ENCODE measurements at regions not wholly inside any gene's neighbourhood (a gene's known extent, or its start where the extent isn't known, plus 50 kb on each side); places are given as distances from the start of the nearest gene placed in this dataset.

GRCh38 chr11:111155021-111155420, 90.5 kb upstream of the POU2AF2 start:
- Histone ChIP-seq H3K9ac (no peak overlapping the region), H3K4me3 (ENCODE audit: low read depth, low read length) (no peak overlapping the region), H3K4me2 (ENCODE audit: low read length) (no peak overlapping the region), H3K79me2 (no peaks in the 10 kb centered on the region), H3K36me3 (ENCODE audit: control insufficient read depth, insufficient read depth, low read length) (no peaks in the 10 kb centered on the region), H3K9me3 (ENCODE audit: control insufficient read depth, low read length) (no peaks in the 10 kb centered on the region), H2AFZ (no peak overlapping the region), H3K27ac (no peak overlapping the region), H3K4me1 (no peaks in the 10 kb centered on the region), H3K27me3 (ENCODE audit: control insufficient read depth, insufficient read depth, low read length) (no peaks in the 10 kb centered on the region)
- no peak for TF ChIP-seq CTCF (IDR thresholded peaks at IDR 0.05)

- Histone ChIP-seq H3K4me2 (ENCODE audit: low read length) (no peak overlapping the region), H3K36me3 (ENCODE audit: control insufficient read depth, insufficient read depth, low read length) (no peaks in the 10 kb centered on the region), H3K4me3 (ENCODE audit: low read depth, low read length) (no peak overlapping the region), H3K9ac (no peak overlapping the region), H3K4me1 (no peaks in the 10 kb centered on the region), H3K27ac (no peak overlapping the region), H3K79me2 (no peaks in the 10 kb centered on the region), H2AFZ (no peak overlapping the region), H3K9me3 (ENCODE audit: control insufficient read depth, low read length) (no peaks in the 10 kb centered on the region), H3K27me3 (ENCODE audit: control insufficient read depth, insufficient read depth, low read length) (no peaks in the 10 kb centered on the region)
- no peak for TF ChIP-seq CTCF (IDR thresholded peaks at IDR 0.05)
These were observed 92.3 kb upstream of the POU2AF2 start for GRCh38 chr11:111153194-111153593.

DNA sequence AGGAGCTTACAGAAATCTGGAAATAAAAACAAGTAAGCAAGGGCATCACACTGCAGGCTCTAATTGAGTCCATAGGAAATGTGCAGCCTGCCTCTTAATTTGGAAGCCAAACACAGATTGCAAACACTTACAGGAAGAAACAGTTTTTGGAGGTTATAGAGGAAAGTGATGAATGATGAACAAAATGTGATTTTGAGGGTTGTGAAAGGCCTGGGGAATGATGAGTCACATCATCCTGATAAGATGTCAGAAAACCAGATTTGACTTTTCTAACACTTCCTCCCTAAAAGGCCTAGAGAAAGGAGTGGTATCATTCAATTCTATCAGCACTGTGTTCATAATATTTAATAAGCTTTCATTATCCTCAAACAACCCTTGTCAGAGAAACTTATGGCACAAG, 96.6 kb upstream of the POU2AF2 start:
- no peak overlapping the region for H3K4me2 ChIP-seq (ENCODE audit: low read length)
- H3K9me3 ChIP-seq (ENCODE audit: control insufficient read depth, low read length) = no peaks in the 10 kb centered on the region
- TF ChIP-seq CTCF (IDR thresholded peaks at IDR 0.05) = no peak
- no peak overlapping the region for H3K27ac ChIP-seq
- H3K9ac ChIP-seq = no peak overlapping the region
- no peaks in the 10 kb centered on the region for H3K4me1 ChIP-seq
- no peak overlapping the region for H2AFZ ChIP-seq
- H3K36me3 ChIP-seq (ENCODE audit: control insufficient read depth, insufficient read depth, low read length) = no peaks in the 10 kb centered on the region
- H3K4me3 ChIP-seq (ENCODE audit: low read depth, low read length) = no peak overlapping the region
- H3K27me3 ChIP-seq (ENCODE audit: control insufficient read depth, insufficient read depth, low read length) = no peaks in the 10 kb centered on the region
- H3K79me2 ChIP-seq = no peaks in the 10 kb centered on the region

DNA sequence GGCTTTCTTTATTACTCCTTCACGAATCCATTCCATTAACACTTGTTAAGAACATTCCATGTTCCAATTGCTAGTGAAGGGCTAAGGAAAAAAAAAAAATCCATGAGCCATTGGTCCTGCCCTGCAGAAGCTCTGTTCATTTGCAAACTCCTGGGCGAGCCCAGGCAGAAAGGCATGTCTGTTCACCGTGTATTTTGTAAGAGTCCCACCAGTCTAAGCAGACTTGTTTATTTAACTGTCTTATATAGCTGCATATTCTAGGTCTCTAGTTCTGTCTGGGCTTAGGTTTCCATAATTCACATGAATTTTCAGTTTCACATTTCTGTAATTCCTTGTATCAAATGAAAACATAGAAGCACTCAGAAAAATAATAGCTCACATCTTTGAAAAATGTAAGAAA, 97.4 kb upstream of the POU2AF2 start:
- no peak overlapping the region for H3K9ac ChIP-seq
- H2AFZ ChIP-seq = no peak overlapping the region
- H3K27me3 ChIP-seq (ENCODE audit: control insufficient read depth, insufficient read depth, low read length) = no peaks in the 10 kb centered on the region
- H3K4me1 ChIP-seq = no peaks in the 10 kb centered on the region
- no peak for TF ChIP-seq CTCF (IDR thresholded peaks at IDR 0.05)
- no peak overlapping the region for H3K4me3 ChIP-seq (ENCODE audit: low read depth, low read length)
- H3K4me2 ChIP-seq (ENCODE audit: low read length) = no peak overlapping the region
- H3K9me3 ChIP-seq (ENCODE audit: control insufficient read depth, low read length) = no peaks in the 10 kb centered on the region
- H3K36me3 ChIP-seq (ENCODE audit: control insufficient read depth, insufficient read depth, low read length) = no peaks in the 10 kb centered on the region
- H3K27ac ChIP-seq = no peak overlapping the region
- no peaks in the 10 kb centered on the region for H3K79me2 ChIP-seq

- Histone ChIP-seq H3K4me3 (ENCODE audit: low read depth, low read length) (no peak overlapping the region), H2AFZ (no peak overlapping the region), H3K4me1 (no peaks in the 10 kb centered on the region), H3K79me2 (no peaks in the 10 kb centered on the region), H3K27me3 (ENCODE audit: control insufficient read depth, insufficient read depth, low read length) (no peaks in the 10 kb centered on the region), H3K36me3 (ENCODE audit: control insufficient read depth, insufficient read depth, low read length) (no peaks in the 10 kb centered on the region), H3K9me3 (ENCODE audit: control insufficient read depth, low read length) (no peaks in the 10 kb centered on the region), H3K4me2 (ENCODE audit: low read length) (no peak overlapping the region), H3K9ac (no peak overlapping the region), H3K27ac (no peak overlapping the region)
- TF ChIP-seq CTCF (IDR thresholded peaks at IDR 0.05) = no peak
These were observed 107.7 kb upstream of the POU2AF2 start for GRCh38 chr11:111137846-111138245.
